Choroid plexus epithelial cell (primary cell): ENCODE measurements at regions not wholly inside any gene's neighbourhood (a gene's known extent, or its start where the extent isn't known, plus 50 kb on each side); places are given as distances from the start of the nearest gene placed in this dataset.

Experiments
- DNase-seq: peaks from one replicate; pipeline ENCODE4 v3.0.0-alpha.2; 2010; ENCODE audit warnings: low read depth
- H3K4me3 ChIP-seq: 2 replicates; pipeline ENCODE4 v1.5.1; 2011; ENCODE audit warnings: low read depth, mild to moderate bottlenecking, control low read depth, low read length, moderate library complexity
- CTCF ChIP-seq: conservative IDR thresholded peaks from 2 replicates; pipeline ENCODE4 v1.5.1; 2011; ENCODE audit warnings: low read depth, mild to moderate bottlenecking, control low read depth, inconsistent platforms, low read length, moderate library complexity

DNA sequence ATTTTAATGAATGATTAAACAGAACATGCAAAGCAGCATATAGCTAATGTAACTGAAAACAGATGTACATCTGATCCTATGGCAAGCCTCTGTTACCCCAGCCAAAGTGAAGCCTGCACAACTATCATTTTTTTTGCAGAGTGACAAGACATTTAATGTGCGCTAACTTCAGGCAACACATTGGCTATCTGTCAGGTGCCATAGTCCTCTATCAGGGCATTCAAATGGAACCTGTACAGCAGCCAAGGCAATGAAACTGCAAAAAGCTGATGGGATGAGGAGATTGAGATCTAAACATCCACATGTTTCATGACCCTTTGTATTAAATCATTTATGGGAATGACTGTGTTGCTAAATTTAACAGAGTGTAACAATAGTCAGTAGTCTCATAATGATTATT, 1088.5 kb upstream of the TMEM132C start:
- no peak for TF ChIP-seq CTCF
- DNase-seq: no peak
- no peak overlapping the region for H3K4me3 ChIP-seq

DNA sequence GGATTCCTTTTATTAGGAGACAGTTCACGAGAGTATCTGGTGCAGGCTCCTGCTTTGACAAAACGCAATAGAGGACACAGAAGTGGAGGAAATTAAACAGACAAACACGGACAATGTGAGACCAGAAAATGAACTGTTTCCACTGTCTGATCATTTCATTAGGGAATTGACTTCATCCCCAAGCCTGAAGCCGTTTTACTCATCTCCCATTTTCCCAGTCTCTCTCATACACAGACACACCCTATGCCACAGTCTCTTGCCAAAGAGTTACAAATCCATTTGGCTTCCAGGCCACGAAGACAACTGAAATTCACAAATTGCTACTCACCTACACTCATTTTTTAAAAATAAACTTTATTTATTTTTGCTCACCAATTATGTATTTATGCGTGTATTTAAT, 1087.8 kb upstream of the TMEM132C start:
- DNase-seq: no peak
- no peak for TF ChIP-seq CTCF
- H3K4me3 ChIP-seq: no peak overlapping the region

- no peak for DNase-seq
- no peak for TF ChIP-seq CTCF
- H3K4me3 ChIP-seq: no peak overlapping the region
Measured at GRCh38 chr12:127182018-127182417, 1085.0 kb upstream of the TMEM132C start.

- no peak for TF ChIP-seq CTCF
- H3K4me3 ChIP-seq: no peak overlapping the region
- DNase-seq: no peak
Measured at GRCh38 chr12:127189992-127190391, 1077.0 kb upstream of the TMEM132C start.

DNA sequence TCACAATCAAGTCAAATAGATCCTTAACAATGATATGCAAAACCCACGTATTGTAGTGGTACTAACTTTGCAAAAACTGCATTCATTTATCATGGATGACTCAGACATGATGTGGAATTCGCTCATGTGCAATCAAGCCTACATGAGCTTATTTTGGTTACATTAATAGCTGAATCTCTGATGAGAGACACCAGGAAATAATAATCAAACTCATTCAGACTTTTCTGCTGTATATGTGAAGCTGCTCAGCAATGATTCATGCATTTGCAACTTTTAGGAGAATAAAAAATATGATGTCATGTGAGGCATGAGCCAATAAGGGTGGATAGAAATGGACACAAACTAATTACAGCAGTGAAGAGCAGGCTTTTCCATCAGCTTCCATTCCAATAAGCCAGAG, 1075.8 kb upstream of the TMEM132C start:
- peak; percentile 32 for DNase-seq
- no peak for TF ChIP-seq CTCF
- H3K4me3 ChIP-seq: no peak overlapping the region

- TF ChIP-seq CTCF: no peak
- H3K4me3 ChIP-seq: no peak overlapping the region
- no peak for DNase-seq
Measured at GRCh38 chr12:127192391-127192790, 1074.6 kb upstream of the TMEM132C start.

GRCh38 chr12:127193341-127193740, 1073.6 kb upstream of the TMEM132C start:
- DNase-seq: no peak
- TF ChIP-seq CTCF: no peak
- no peak overlapping the region for H3K4me3 ChIP-seq
